GM19372 (cell line): ENCODE measurements at regions not wholly inside any gene's neighbourhood (a gene's known extent, or its start where the extent isn't known, plus 50 kb on each side); places are given as distances from the start of the nearest gene placed in this dataset.
"Not testable (repeated sequence)": the region's sequence is repeated elsewhere in the genome, so short reads cannot be mapped to it uniquely, and the experiment has no call there.

ENCODE experiments used
- ATAC-seq: cut with Tn5 transposase; IDR thresholded peaks from one replicate; pipeline ENCODE4 v1.9.1; 2021; ENCODE audit warnings: mild to moderate bottlenecking, low read depth, moderate library complexity; ENCODE audit not compliant: unreplicated experiment

DNA sequence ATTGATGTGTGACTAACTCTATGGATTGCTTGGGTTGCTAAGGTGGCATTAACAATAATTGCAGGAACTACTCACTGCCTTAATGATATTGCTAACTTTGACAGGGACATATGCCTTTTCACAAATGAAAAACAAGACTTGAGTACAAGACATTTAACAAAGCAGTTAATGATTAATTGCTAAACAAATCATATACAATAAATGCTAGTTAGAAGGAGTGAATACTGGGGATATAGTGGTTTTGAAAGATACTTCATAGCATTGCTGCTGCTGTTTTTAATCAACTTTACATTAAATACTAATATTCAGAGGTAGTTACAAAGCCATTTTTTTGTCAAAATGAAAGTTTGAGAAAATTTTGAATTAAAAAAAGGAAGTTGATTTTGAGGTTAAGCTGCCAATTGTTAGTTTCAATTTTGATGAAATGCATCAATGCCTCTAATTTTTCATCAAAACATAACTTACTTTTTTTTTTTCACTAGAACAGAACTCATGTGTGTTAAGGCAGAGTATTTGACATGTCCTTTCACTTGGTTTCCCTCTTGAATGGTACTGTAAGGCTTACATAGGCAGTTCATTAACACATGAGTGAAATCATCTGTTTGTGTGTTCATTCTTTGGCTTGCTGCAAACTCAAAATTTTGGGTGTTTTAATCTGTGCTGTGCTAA is 106.2 kb upstream of the SEMA3D start:
- no peak for ATAC-seq

GRCh38 chr7:85290269-85290668 is 103.4 kb upstream of the SEMA3D start:
- no peak for ATAC-seq

DNA sequence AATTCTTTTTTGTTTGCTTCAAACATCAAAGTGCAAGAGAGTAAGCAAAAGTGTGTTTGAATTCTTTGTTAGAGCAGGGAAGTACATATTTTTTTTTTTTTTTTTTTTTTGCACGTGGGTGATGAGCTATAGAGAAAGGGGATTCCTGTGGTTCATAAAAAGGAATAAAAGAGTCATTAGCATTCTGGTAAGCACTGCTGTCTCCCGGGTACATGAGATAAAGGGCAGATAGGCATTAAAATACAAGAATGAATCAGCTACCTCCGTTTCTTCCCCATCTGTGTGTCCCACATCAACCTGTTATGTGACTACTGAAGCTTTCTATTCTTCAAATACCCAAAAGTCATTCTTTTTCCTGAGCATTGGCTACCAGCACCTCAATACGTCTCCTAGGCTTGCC is 102.4 kb upstream of the SEMA3D start:
- ATAC-seq, result no peak

GRCh38 chr7:85287106-85287825 is 100.4 kb upstream of the SEMA3D start:
- no peak for ATAC-seq

GRCh38 chr7:85286446-85286845 is 99.6 kb upstream of the SEMA3D start:
- no peak for ATAC-seq

GRCh38 chr7:85285527-85285926 is 98.7 kb upstream of the SEMA3D start:
- no peak for ATAC-seq

DNA sequence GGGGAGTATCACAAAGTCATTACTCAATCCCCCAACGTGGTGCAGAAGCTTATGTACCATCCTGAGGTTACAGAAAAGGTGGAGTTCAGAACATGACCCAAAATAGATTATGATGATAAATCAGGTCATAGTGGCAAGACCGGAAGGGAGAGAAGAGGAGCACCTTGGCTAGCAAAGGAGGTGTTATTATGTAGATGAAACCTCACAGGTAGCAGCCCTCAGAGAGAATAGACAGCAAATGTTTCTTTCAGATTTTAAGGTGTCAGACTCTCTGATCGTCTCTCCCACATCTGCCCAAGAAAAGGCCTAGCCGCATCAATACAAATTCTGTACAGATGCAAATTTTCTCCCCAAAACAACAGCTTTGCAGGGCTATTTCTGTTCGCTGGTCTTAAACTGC is 88.3 kb upstream of the SEMA3D start:
- ATAC-seq, result no peak

- ATAC-seq, result no peak
Measured at GRCh38 chr7:85274454-85274853, 87.6 kb upstream of the SEMA3D start.

GRCh38 chr7:85262891-85263290 is 76.0 kb upstream of the SEMA3D start:
- ATAC-seq, result no peak

DNA sequence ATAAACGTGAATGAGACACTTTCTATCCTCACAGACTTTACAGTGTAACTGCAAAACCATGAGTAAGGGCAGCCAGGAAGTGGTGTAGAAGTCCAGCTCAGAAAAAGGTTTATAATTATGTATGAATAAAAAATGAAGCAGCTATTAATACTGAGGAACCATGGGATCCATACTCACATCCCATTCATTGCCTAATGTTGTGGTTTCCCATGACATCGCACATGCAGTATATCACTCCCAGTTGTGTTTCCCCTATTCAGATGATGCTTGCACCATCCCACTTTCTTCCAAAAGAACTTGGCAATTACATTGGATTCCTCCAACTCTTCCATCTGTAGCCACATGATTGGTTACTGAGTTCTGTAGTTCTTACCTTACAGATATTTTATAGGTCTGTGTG is 74.5 kb upstream of the SEMA3D start:
- ATAC-seq, result no peak

DNA sequence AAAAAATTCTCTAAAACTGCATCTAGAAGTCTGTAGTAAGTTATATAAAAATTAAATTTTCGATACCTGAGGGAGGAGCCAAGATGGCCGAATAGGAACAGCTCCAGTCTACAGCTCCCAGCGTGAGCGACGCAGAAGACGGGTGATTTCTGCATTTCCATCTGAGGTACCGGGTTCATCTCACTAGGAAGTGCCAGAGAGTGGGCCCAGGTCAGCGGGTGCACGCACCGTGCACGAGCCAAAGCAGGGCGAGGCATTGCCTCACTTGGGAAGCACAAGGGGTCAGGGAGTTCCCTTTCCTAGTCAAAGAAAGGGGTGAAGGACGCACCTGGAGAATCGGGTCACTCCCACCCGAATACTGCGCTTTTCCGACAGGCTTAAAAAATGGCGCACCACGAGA is 62.9 kb upstream of the SEMA3D start:
- ATAC-seq, result not testable (repeated sequence)

- ATAC-seq, result no peak
Measured at GRCh38 chr7:85239109-85239508, 52.3 kb upstream of the SEMA3D start.

DNA sequence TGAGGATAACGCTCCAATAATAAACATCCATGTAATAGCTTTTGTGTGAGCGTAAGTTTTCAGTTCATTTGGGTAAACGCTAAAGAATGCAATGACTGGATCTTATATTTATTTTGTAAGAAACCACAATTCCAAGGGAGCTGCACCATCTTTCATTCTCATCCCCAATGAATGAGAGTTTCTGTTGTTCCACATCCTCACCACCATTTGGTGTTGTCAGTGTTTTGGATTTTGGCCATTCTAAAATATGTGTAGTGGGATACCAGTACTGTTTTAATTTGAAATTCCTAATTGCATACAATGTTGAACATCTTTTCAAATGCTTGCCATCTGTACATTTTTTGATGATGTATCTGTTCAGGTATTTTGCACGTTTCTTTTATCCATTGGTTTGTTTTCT is 50.9 kb upstream of the SEMA3D start:
- no peak for ATAC-seq
